DOHH2 (cell line): ENCODE measurements at regions not wholly inside any gene's neighbourhood (a gene's known extent, or its start where the extent isn't known, plus 50 kb on each side); places are given as distances from the start of the nearest gene placed in this dataset.

ENCODE experiments used
- H3F3A ChIP-seq: fragments of 200-600 bp; sonication (generic), shearing (Covaris generic); 2 replicates; pipeline ENCODE4 v1.6.0; 2016; ENCODE audit warnings: antibody characterized with exemption, mild to moderate bottlenecking; ENCODE audit not compliant: control insufficient read depth, insufficient read depth
- H3K27ac ChIP-seq: fragments of 200-600 bp; sonication (generic); 2 replicates; pipeline ENCODE4 v1.5.1; 2014; ENCODE audit warnings: low read depth, mild to moderate bottlenecking, low read length, moderate library complexity
- H3K27me3 ChIP-seq: fragments of 200-600 bp; sonication (generic); 2 replicates; pipeline ENCODE4 v1.6.1; 2014; ENCODE audit warnings: mild to moderate bottlenecking, low read length, mixed read lengths; ENCODE audit not compliant: control insufficient read depth
- H3K36me3 ChIP-seq: fragments of 200-600 bp; sonication (generic); 2 replicates; pipeline ENCODE4 v1.6.1; 2014; ENCODE audit warnings: mild to moderate bottlenecking, low read length, moderate library complexity, mixed read lengths; ENCODE audit not compliant: control insufficient read depth
- H3K4me1 ChIP-seq: fragments of 200-600 bp; sonication (generic); 2 replicates; pipeline ENCODE4 v1.6.1; 2014; ENCODE audit warnings: mild to moderate bottlenecking, low read length, mixed read lengths; ENCODE audit not compliant: control insufficient read depth
- H3K4me2 ChIP-seq: fragments of 200-600 bp; sonication (generic); 2 replicates; pipeline ENCODE4 v1.6.0; 2014; ENCODE audit warnings: mild to moderate bottlenecking, low read length, moderate library complexity
- H3K4me3 ChIP-seq: fragments of 200-600 bp; sonication (generic); 2 replicates; pipeline ENCODE4 v1.5.1; 2014; ENCODE audit warnings: mild to moderate bottlenecking, low read length, mixed read lengths
- H3K79me2 ChIP-seq: fragments of 200-600 bp; sonication (generic); 2 replicates; pipeline ENCODE4 v1.6.1; 2014; ENCODE audit warnings: mild to moderate bottlenecking, low read length, mixed read lengths; ENCODE audit not compliant: control insufficient read depth
- H3K9me2 ChIP-seq: fragments of 200-600 bp; sonication (generic); replicated peaks from 2 replicates; pipeline ENCODE4 v1.6.1; 2014; ENCODE audit warnings: mild to moderate bottlenecking, low read length, mixed read lengths; ENCODE audit not compliant: control insufficient read depth
- H3K9me3 ChIP-seq: fragments of 200-600 bp; sonication (generic); 2 replicates; pipeline ENCODE4 v1.6.1; 2014; ENCODE audit warnings: antibody characterized with exemption, low read length, mixed read lengths; ENCODE audit not compliant: control insufficient read depth, insufficient read depth
- H4K20me1 ChIP-seq: fragments of 200-600 bp; sonication (generic); 2 replicates; pipeline ENCODE4 v1.6.0; 2014; ENCODE audit warnings: low read depth, mild to moderate bottlenecking, antibody characterized with exemption, low read length, moderate library complexity; ENCODE audit not compliant: control insufficient read depth, insufficient read depth
- EZH2phosphoT487 ChIP-seq: fragments of 200-600 bp; sonication (generic); IDR thresholded peaks from 2 replicates; pipeline ENCODE4 v1.6.1; 2017; ENCODE audit warnings: borderline replicate concordance, mild to moderate bottlenecking, antibody characterized with exemption, low read length, moderate library complexity, mixed read lengths
- TF ChIP-seq, protein P1 (sequence below): fragments of 200-600 bp; sonication (generic); IDR thresholded peaks from one replicate; pipeline ENCODE4 v1.5.1; 2014; ENCODE audit warnings: antibody characterized with exemption, mild to moderate bottlenecking, low read depth, low read length; ENCODE audit not compliant: poor library complexity, severe bottlenecking

DNA sequence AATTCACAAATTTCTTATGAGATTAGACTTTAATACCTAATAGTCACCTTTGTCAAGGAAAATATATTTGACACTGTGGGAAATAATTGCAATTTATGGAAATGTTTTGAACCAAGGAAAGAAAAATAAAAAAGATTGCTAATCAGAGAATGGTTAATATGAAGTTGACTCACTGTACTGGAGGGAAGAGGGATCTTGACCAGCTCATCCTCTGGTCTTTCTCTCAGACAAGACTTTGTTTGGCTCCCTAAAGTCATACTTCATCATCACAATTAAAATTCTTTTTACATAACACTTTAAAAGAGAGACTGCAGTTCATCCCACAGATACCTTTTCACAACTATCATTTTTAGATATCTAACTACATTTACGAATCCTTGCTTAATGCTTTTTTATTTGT is 538.5 kb upstream of the ZEB2 start:
- no peak overlapping the region for H3K4me2 ChIP-seq
- no peaks in the 10 kb centered on the region for H3K4me1 ChIP-seq
- no peaks in the 10 kb centered on the region for H3K27me3 ChIP-seq
- no peak overlapping the region for H3K27ac ChIP-seq
- no peaks in the 10 kb centered on the region for H3K36me3 ChIP-seq
- TF ChIP-seq EZH2phosphoT487 = no peak
- TF ChIP-seq, protein P1, sequence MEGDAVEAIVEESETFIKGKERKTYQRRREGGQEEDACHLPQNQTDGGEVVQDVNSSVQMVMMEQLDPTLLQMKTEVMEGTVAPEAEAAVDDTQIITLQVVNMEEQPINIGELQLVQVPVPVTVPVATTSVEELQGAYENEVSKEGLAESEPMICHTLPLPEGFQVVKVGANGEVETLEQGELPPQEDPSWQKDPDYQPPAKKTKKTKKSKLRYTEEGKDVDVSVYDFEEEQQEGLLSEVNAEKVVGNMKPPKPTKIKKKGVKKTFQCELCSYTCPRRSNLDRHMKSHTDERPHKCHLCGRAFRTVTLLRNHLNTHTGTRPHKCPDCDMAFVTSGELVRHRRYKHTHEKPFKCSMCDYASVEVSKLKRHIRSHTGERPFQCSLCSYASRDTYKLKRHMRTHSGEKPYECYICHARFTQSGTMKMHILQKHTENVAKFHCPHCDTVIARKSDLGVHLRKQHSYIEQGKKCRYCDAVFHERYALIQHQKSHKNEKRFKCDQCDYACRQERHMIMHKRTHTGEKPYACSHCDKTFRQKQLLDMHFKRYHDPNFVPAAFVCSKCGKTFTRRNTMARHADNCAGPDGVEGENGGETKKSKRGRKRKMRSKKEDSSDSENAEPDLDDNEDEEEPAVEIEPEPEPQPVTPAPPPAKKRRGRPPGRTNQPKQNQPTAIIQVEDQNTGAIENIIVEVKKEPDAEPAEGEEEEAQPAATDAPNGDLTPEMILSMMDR = no peak
- peaks cover 3% of the 10 kb centered on the region; the same call in 1 of the 2 replicates for H3K9me3 ChIP-seq
- no peaks in the 10 kb centered on the region for H3F3A ChIP-seq
- H3K4me3 ChIP-seq = no peak overlapping the region
- H3K79me2 ChIP-seq = no peaks in the 10 kb centered on the region
- H4K20me1 ChIP-seq = no peaks in the 10 kb centered on the region
- H3K9me2 ChIP-seq = no peaks in the 10 kb centered on the region

DNA sequence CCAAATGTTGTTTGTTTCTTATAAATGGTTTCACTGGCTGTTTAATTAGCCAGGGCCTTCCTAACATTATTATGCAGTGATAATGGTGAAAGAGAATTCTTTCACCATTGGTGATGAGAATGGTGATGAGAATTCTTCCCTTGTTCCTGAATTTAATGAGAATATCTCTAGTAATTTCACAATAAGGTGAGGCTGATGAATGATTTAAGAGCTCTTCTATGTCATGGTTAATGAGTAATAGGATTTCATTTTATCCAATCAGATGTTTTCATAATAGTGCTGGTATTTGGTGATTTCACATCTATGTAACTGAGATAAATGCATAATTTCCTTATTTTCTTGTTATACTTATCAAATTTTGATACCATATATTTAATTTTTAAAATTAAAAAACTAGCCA is 535.7 kb upstream of the ZEB2 start:
- Histone ChIP-seq H3K4me2 (no peak overlapping the region), H4K20me1 (no peaks in the 10 kb centered on the region), H3K27me3 (no peaks in the 10 kb centered on the region), H3K9me3 (no peaks in the 10 kb centered on the region), H3K9me2 (no peaks in the 10 kb centered on the region), H3K36me3 (no peaks in the 10 kb centered on the region), H3K4me3 (no peak overlapping the region), H3K4me1 (no peaks in the 10 kb centered on the region), H3F3A (no peaks in the 10 kb centered on the region), H3K79me2 (no peaks in the 10 kb centered on the region), H3K27ac (no peak overlapping the region)
- TF ChIP-seq EZH2phosphoT487 = no peak

DNA sequence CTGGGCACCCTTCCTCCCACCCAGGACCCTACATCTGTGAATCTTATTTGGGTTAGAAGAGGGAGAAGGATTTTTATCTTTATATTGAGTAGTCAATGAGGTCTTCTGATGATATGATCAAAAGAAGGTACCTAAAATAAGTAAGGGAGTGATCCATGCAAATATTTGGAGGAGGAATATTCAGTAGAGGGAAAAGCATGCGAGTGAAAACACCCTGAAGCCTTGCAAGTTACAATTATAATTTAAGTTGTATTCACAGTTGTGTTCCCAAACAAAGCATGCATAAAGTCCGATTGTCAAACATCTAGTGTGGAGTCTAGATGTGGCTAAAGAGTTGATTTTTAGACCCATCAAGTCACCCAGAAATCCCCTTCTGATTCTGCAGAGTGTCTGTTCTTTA is 530.2 kb upstream of the ZEB2 start:
- no peak overlapping the region for H3K27ac ChIP-seq
- H3K9me3 ChIP-seq = peaks cover 3% of the 10 kb centered on the region; the same call in 1 of the 2 replicates
- H3K4me2 ChIP-seq = no peak overlapping the region

DNA sequence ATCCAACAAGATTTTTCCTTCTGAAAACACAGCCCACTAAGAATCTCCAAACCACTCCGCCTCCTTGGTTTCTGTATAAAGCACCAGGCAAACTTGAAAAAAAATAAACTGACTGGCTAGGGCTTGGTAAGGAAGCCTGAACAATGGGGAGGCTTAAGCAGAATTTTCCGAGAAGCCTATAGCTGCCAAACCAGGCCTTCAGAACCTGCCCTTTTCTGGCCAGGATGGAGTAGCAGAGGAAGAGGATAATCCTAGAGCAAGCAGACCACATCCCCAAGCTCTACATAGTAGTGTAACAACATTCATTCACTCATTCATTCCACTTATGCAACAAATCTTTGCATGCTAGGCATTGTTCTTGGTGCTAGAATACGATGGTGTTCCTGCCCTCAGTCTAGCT is 529.6 kb upstream of the ZEB2 start:
- Histone ChIP-seq H3K4me1 (no peaks in the 10 kb centered on the region), H4K20me1 (no peaks in the 10 kb centered on the region), H3K27me3 (no peaks in the 10 kb centered on the region), H3K4me3 (no peak overlapping the region), H3K79me2 (no peaks in the 10 kb centered on the region), H3K9me3 (peaks cover 3% of the 10 kb centered on the region; the same call in 1 of the 2 replicates), H3K4me2 (no peak overlapping the region), H3K27ac (no peak overlapping the region), H3F3A (no peaks in the 10 kb centered on the region), H3K9me2 (no peaks in the 10 kb centered on the region), H3K36me3 (no peaks in the 10 kb centered on the region)
- TF ChIP-seq, protein P1 = no peak
- TF ChIP-seq EZH2phosphoT487 = no peak

More for the DNA sequence above, 530.2 kb upstream of the ZEB2 start:
- H3K36me3 ChIP-seq = no peaks in the 10 kb centered on the region
- no peaks in the 10 kb centered on the region for H3K79me2 ChIP-seq
- H3K4me3 ChIP-seq = no peak overlapping the region
- no peaks in the 10 kb centered on the region for H3K27me3 ChIP-seq
- no peaks in the 10 kb centered on the region for H4K20me1 ChIP-seq
- H3K4me1 ChIP-seq = no peaks in the 10 kb centered on the region
- H3K9me2 ChIP-seq = no peaks in the 10 kb centered on the region
- no peaks in the 10 kb centered on the region for H3F3A ChIP-seq
- TF ChIP-seq, protein P1 = no peak
- TF ChIP-seq EZH2phosphoT487 = no peak
